SK-N-MC (cell line): ENCODE measurements at regions not wholly inside any gene's neighbourhood (a gene's known extent, or its start where the extent isn't known, plus 50 kb on each side); places are given as distances from the start of the nearest gene placed in this dataset.
"Not testable (repeated sequence)": the region's sequence is repeated elsewhere in the genome, so short reads cannot be mapped to it uniquely, and the experiment has no call there.

Experiments
- DNase-seq: peaks from one replicate; pipeline ENCODE4 v3.0.0-alpha.2; 2011; ENCODE audit warnings: low read depth, low spot score
- H3K27ac ChIP-seq: fragments of 200-600 bp; sonication (generic); 2 replicates; pipeline ENCODE4 v1.5.1; 2016; ENCODE audit warnings: mixed run types
- H3K36me3 ChIP-seq: fragments of 200-600 bp; sonication (generic); 2 replicates; pipeline ENCODE4 v1.6.1; 2017; ENCODE audit warnings: antibody characterized with exemption, low read length, mixed read lengths; ENCODE audit not compliant: insufficient read depth
- H3K4me3 ChIP-seq: fragments of 200-600 bp; sonication (generic); 2 replicates; pipeline ENCODE4 v1.5.1; 2016
- H3K9ac ChIP-seq: fragments of 200-600 bp; sonication (generic); 2 replicates; pipeline ENCODE4 v1.8.0; 2017; ENCODE audit warnings: mixed run types, mixed read lengths; ENCODE audit not compliant: insufficient read length
- H3K9me3 ChIP-seq: fragments of 200-600 bp; sonication (generic); 2 replicates; pipeline ENCODE4 v1.6.1; 2017; ENCODE audit warnings: low read depth, mild to moderate bottlenecking, antibody characterized with exemption, low read length, moderate library complexity, mixed read lengths
- EZH2 ChIP-seq: fragments of 200-600 bp; sonication (generic); IDR thresholded peaks from one replicate; pipeline ENCODE4 v1.6.1; 2017; ENCODE audit warnings: antibody characterized with exemption
- FOXP2 ChIP-seq: optimal IDR thresholded peaks from 2 replicates; pipeline ENCODE3; 2011; ENCODE audit warnings: mild to moderate bottlenecking, moderate library complexity; ENCODE audit not compliant: insufficient read depth; ENCODE audit errors: extremely low read length, control extremely low read depth
- POLR2AphosphoS5 ChIP-seq: IDR thresholded peaks from 2 replicates; pipeline ENCODE4 v1.6.1; 2012; ENCODE audit warnings: mild to moderate bottlenecking, low read depth, low read length, borderline replicate concordance

DNA sequence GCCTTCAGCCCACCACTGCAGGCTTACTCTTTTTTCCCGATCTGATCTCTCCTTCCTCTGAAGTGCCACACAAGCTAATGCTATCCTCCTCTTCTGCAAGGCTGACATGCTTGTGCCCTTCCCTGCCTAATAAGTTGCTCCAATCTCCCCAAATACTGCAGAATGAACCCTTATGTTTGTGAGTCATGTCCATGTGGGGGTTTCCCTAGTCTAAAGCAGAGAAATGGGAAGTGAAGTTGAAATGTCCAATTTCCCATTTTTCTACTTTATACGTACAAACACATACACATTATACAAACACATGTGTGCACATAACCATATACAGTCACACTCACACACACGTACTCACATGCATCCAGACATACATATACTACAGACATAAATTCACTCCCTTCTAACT, 288.1 kb upstream of the CELF4 start:
- H3K36me3 ChIP-seq = no peaks in the 10 kb centered on the region
- no peak overlapping the region for H3K27ac ChIP-seq
- TF ChIP-seq FOXP2 (no peak), POLR2AphosphoS5 (no peak), EZH2 (no peak)
- H3K9ac ChIP-seq = no peak overlapping the region
- H3K4me3 ChIP-seq = no peak overlapping the region
- H3K9me3 ChIP-seq = no peaks in the 10 kb centered on the region
- DNase-seq = no peak

DNA sequence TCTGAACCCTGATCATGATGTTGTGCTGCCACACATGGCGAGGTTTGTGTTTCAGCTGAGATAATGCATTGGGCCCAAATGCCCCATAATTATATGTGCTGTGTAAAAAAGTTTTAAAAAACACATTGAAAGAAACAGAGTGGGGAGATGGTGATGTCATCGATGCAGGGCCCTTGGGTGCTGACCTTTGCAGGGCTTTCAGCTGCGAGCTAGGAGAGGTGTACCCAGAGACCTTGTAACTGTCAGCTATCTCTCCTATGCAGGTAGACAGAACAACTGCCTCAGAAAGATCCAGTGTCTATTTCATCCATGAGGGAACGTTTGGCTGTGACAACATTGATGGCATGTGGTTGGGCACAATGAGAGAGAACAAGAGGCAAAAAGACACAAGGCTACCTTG, 286.9 kb upstream of the CELF4 start:
- TF ChIP-seq POLR2AphosphoS5 = no peak
- H3K36me3 ChIP-seq = no peaks in the 10 kb centered on the region
- H3K9me3 ChIP-seq = no peaks in the 10 kb centered on the region
- no peak for DNase-seq
- H3K27ac ChIP-seq = no peak overlapping the region
- no peak overlapping the region for H3K9ac ChIP-seq
- H3K4me3 ChIP-seq = no peak overlapping the region

DNA sequence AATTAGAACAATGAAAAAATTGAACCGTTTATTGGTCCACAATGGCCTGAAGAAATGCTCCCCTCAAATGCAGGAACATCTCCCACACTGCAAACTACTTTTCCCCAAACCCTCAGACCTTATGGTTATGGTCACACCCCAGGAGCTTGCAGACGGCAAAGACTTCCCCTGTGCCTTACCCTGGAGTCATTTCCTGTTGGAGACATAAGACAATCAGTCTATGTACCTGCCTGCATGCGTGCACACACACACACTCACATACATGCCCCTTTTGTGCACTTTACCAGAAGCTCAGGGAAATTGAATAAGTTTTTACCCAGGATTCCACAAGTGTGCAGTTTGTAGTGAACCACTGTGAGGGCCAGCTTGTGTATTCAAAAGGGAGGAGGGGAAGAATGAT, 281.9 kb upstream of the CELF4 start:
- DNase-seq = no peak
- Histone ChIP-seq H3K4me3 (no peak overlapping the region), H3K9ac (no peak overlapping the region), H3K9me3 (no peaks in the 10 kb centered on the region), H3K36me3 (no peaks in the 10 kb centered on the region), H3K27ac (no peak overlapping the region)
- TF ChIP-seq POLR2AphosphoS5 = no peak
- TF ChIP-seq EZH2 = no peak
- no peak for TF ChIP-seq FOXP2

DNA sequence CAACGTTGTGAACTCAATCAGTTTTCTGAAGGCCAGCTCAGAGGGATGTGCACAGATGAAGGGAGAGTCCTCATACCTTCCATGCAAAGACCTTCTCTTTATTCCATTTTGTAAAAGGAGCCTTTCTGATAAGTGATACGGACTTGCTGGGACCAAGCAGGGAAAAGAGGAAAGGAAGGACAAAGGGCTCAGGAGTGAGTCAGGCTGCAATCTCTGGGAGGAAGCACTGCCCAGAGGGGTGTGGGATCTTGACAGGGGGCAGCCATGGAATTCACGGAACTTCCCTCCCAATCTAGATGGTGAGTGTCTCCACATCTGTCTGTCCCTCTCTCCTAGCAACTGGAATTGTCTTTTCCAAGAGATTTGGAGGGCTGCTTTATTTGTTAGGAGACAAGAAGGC, 281.4 kb upstream of the CELF4 start:
- H3K36me3 ChIP-seq = no peaks in the 10 kb centered on the region
- TF ChIP-seq POLR2AphosphoS5 (no peak), FOXP2 (no peak), EZH2 (no peak)
- no peak overlapping the region for H3K27ac ChIP-seq
- H3K9me3 ChIP-seq = no peaks in the 10 kb centered on the region
- DNase-seq = no peak
- no peak overlapping the region for H3K9ac ChIP-seq
- H3K4me3 ChIP-seq = no peak overlapping the region

DNA sequence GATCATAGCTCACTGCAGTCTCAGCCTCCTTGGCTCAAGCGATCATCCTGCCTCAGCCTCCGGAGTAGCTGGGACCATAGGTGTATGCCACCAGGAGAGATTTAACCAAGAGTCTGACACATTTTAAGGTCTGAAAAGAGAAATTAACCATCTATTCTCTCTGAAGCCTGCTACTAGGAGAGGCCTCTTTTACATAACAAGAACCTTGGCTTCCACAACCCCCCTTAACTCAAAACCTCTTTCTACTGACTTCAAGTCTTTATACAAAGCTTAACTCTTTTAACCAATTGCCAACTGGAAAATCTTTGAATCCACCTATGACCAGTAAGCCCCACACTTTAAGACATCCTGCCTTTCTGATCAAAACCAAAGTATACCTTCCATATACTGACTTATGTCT, 279.9 kb upstream of the CELF4 start:
- Histone ChIP-seq H3K9me3 (no peaks in the 10 kb centered on the region), H3K27ac (no peak overlapping the region), H3K36me3 (no peaks in the 10 kb centered on the region), H3K9ac (no peak overlapping the region), H3K4me3 (no peak overlapping the region)
- no peak for TF ChIP-seq POLR2AphosphoS5
- TF ChIP-seq FOXP2 = no peak
- TF ChIP-seq EZH2 = no peak
- DNase-seq = no peak

DNA sequence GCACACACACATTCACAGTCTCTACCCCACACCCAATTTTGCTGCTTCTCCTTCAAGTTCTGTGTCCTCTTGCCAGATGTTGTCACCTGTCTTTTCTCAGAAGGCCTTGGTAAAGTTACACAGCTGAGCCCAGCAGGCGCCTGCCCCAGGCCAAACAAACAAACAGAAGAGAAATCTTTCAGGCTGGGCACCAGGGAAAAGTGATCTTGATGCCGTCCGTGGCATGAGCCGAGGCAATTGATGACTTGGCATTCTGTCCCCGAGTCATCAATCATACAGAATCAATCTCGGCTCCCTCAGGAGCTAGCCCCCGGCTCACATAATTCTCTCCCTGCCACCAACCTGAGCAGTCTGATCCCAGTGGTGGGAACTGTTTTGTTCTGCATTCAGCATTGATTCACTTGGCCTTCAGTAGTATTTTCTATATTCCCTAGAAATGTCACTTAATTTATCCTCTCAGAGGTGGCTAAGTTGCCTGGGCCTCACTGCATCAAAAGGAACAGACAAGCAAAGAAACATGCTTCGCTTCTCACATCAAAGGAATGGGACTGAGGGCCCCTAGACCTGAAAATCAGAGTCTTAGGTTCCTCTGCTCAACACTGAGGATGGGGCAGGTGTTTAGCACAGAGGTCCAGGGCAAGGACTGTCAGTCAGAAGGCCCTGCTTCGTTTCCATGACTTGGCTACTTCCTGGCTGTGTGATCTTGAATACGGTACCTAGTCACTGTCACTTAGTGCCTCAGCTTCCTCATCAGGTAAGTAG, 278.8 kb upstream of the CELF4 start:
- Histone ChIP-seq H3K4me3 (no peak overlapping the region), H3K36me3 (no peaks in the 10 kb centered on the region), H3K9me3 (no peaks in the 10 kb centered on the region), H3K9ac (no peak overlapping the region), H3K27ac (no peak overlapping the region)
- TF ChIP-seq FOXP2 (no peak), POLR2AphosphoS5 (no peak), EZH2 (no peak)
- no peak for DNase-seq

DNA sequence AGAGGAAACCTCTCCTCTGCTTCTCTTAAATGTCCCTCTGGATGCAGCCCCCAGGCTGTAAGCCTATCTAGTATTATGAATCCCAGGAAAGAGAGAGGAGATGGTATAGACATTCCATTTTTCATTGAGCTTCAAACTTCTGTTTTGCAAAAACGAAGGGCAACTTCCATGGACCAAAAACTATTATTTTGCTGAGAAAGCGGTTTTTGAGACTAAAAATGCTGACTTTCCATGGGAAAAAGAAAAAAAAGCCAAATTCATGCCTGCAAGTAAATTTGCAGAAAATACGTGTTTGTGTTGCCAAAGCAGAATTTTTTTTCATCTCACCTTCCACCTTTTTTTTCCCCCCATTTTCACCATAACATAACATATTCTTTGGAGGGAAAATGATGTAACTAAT, 272.5 kb upstream of the CELF4 start:
- Histone ChIP-seq H3K36me3 (no peaks in the 10 kb centered on the region), H3K9me3 (no peaks in the 10 kb centered on the region), H3K4me3 (no peak overlapping the region), H3K27ac (no peak overlapping the region), H3K9ac (no peak overlapping the region)
- no peak for TF ChIP-seq FOXP2
- no peak for TF ChIP-seq POLR2AphosphoS5
- TF ChIP-seq EZH2 = no peak
- no peak for DNase-seq

DNA sequence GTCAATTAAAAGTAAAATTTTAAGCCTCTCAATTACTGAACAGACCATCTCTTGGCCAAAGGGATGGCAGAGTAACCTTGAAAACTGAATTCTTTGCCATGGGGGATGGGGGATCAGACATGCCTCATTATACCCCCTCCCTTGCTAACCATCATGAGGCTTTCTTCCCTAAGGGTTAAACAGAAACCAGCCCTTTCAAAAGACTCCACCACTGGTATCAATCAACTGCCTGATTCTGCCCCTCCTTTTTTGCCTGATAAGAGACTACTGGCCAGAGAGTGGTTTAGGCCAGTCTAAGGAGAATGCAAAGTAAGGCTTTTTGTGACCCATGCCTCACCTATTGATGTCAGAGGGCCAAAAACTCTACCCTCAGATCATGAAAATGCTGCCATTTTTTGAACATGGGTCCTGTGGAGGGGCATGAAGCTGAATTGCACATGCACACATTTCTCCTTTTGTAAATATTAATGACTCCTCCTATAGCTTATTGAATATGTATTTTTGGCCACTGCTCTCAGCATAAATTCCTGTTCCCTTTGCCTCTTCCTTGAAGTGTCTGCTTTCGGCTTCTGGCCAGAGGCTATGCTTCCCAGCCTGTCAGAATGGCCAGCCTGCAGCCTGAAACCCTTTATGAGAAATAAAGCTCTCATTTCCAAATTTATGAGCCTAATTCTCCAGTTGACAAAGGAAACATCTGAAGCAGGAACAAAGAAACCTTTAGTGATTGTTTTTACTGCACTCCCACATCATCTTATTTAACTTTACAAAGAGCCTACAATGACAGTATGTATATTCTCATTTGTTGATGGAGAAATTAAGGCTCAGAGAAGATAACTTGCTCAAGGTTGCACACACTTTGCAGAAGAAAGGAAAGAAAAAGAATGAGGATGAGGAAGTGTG, 270.7 kb upstream of the CELF4 start:
- no peak overlapping the region for H3K27ac ChIP-seq
- DNase-seq = no peak
- H3K4me3 ChIP-seq = no peak overlapping the region
- H3K36me3 ChIP-seq = no peaks in the 10 kb centered on the region
- no peak overlapping the region for H3K9ac ChIP-seq
- no peak for TF ChIP-seq EZH2
- no peak for TF ChIP-seq POLR2AphosphoS5
- no peak for TF ChIP-seq FOXP2
- no peaks in the 10 kb centered on the region for H3K9me3 ChIP-seq

DNA sequence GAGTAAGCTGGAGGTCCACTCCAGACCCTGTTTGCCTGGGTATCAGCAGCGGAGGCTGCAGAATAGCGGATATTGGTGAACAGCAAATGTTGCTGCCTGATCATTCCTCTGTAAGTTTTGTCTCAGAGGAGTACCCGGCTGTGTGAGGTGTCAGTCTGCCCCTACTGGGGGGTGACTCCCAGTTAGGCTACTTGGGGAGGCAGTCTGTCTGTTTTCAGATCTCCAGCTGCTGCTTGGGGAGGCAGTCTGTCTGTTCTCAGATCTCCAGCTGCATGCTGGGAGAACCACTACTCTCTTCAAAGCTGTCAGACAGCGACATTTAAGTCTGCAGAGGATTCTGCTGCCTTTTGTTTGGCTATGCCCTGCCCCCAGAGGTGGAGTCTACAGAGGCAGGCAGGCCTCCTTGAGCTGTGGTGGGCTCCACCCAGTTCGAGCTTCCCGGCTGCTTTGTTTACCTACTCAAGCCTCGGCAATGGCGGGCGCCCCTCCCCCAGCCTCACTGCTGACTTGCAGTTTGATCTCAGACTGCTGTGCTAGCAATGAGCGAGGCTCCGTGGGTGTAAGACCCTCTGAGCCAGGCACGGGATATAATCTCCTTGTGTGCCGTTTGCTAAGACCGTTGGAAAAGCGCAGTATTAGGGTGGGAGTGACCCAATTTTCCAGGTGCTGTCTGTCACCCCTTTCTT, 266.6 kb upstream of the CELF4 start:
- H3K36me3 ChIP-seq, H3K4me3 ChIP-seq, H3K9ac ChIP-seq, H3K9me3 ChIP-seq, DNase-seq, H3K27ac ChIP-seq: not testable (repeated sequence)
